HFF-Myc (cell line): ENCODE measurements at regions not wholly inside any gene's neighbourhood (a gene's known extent, or its start where the extent isn't known, plus 50 kb on each side); places are given as distances from the start of the nearest gene placed in this dataset.

Experiments
- DNase-seq: peaks from one replicate; pipeline ENCODE4 v3.0.0-alpha.2; 2011; ENCODE audit warnings: low read depth; ENCODE audit errors: extremely low read depth
- H3K4me3 ChIP-seq: replicated peaks from 2 replicates; pipeline ENCODE4 v1.5.1; 2011; ENCODE audit warnings: low read depth, mild to moderate bottlenecking, control low read depth, low read length
- CTCF ChIP-seq: IDR thresholded peaks from 2 replicates; pipeline ENCODE4 v1.5.1; 2012; ENCODE audit warnings: mild to moderate bottlenecking, low read depth, low read length, control low read depth; ENCODE audit errors: missing control alignments

GRCh38 chr4:41323706-41324105 is 67.0 kb downstream of the UCHL1 start:
- no peak for DNase-seq
- no peak for TF ChIP-seq CTCF
- H3K4me3 ChIP-seq = no peak overlapping the region

GRCh38 chr4:41324861-41325260 is 68.1 kb downstream of the UCHL1 start:
- H3K4me3 ChIP-seq = no peak overlapping the region
- no peak for TF ChIP-seq CTCF
- DNase-seq = no peak

- H3K4me3 ChIP-seq = no peak overlapping the region
- TF ChIP-seq CTCF = no peak
- no peak for DNase-seq
Observed at GRCh38 chr4:41325901-41326300, 69.2 kb downstream of the UCHL1 start.

- no peak for DNase-seq
- no peak overlapping the region for H3K4me3 ChIP-seq
- TF ChIP-seq CTCF = no peak
Observed at GRCh38 chr4:41326776-41327175, 70.0 kb downstream of the UCHL1 start.

GRCh38 chr4:41327770-41328169 is 71.0 kb downstream of the UCHL1 start:
- no peak overlapping the region for H3K4me3 ChIP-seq
- no peak for TF ChIP-seq CTCF
- DNase-seq = no peak

GRCh38 chr4:41329361-41329760 is 72.6 kb downstream of the UCHL1 start:
- no peak for TF ChIP-seq CTCF
- no peak overlapping the region for H3K4me3 ChIP-seq
- DNase-seq = no peak

GRCh38 chr4:41331224-41331623 is 74.5 kb downstream of the UCHL1 start:
- TF ChIP-seq CTCF = no peak
- DNase-seq = no peak
- H3K4me3 ChIP-seq = no peak overlapping the region
